ENCODE measurements at regions not wholly inside any gene's neighbourhood (a gene's known extent, or its start where the extent isn't known, plus 50 kb on each side); places are given as distances from the start of the nearest gene placed in this dataset.

DNA sequence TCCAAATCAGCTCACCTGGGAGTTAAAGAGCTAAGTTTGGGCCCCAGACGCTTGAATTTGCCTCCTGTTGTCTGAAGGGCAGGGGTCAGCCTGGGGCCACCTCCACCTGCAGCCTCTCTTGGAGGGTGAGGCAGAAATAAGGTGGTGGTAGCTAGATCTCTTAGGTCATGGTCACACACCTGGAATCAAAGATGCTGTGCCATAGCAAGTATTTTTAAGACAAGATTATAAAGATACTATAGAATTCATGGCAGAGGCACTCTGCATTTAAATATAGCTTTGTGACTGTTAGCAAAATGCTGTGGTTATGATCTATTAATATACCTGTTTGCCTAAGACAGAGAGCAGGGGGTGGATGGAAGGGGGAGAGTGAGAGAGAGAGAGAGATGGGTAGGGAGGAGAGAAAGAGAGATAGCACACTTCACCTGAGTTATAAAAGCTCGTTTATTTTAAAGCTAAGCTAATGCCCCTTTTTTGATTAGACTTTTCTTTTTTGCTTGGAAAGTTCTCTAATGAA lies 242.7 kb downstream of the TMEM182 start (continued):
- no peak for TF ChIP-seq ZNF546 (CRISPR knock-in tag; conservative IDR thresholded peaks at IDR 0.05)

DNA sequence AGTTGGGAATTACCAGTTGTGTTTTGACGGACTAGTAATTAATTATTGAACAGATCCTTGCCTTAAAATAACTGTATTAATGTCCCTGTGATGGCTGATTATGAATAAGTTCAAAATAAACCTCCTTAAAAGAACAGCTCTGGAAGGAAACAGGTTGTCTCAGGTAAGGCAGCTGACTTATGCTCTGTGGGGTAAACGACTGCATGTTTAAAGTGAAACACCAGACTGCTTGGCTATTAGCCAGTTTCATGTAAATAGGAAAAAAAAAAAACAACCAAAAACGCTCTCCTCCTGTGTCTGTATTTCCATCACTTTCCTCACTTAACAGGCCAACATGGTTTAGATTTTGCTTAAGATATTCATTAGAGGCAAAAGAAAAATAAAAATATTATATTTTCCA lies 243.6 kb downstream of the TMEM182 start:
- Histone ChIP-seq H3K79me2 (ENCODE audit: insufficient read depth, low read length) (no peaks in the 10 kb centered on the region), H3K9ac (ENCODE audit: insufficient read depth, low read depth, low read length) (no peak overlapping the region), H3K4me2 (ENCODE audit: low read depth, low read length) (no peak overlapping the region), H3K36me3 (replicated peaks in 1 of 2; ENCODE audit: control insufficient read depth in 1 of 2, insufficient read depth in 2 of 2, low read length in 2 of 2) (no peaks in the 10 kb centered on the region), H3K27ac (ENCODE audit: extremely low read length, insufficient read depth, low read length) (no peak overlapping the region), H3K9me3 (ENCODE audit: low read length) (no peaks in the 10 kb centered on the region), H3K4me1 (ENCODE audit: insufficient read depth, low read length) (no peaks in the 10 kb centered on the region), H2AFZ (ENCODE audit: low read length) (no peak overlapping the region), H3K27me3 (ENCODE audit: control insufficient read depth in 1 of 2, insufficient read depth in 2 of 2, low read length in 2 of 2) (0 out of 5 replicates have a peak, but pooled peaks cover 0 to 15% of the 10 kb centered on the region in 2 experiments), H3K4me3 (replicated peaks in 1 of 3; ENCODE audit: insufficient read depth in 1 of 3, low read depth in 2 of 3, low read length in 3 of 3) (no peak overlapping the region), H4K20me1 (ENCODE audit: insufficient read depth, low read length) (no peaks in the 10 kb centered on the region)
- CTCF ChIA-PET (ENCODE audit: low intra/inter-chr PET ratio, low total read pairs) = no interaction called here
- FAIRE-seq = peak; percentile 8
- intact Hi-C loops (cut with micrococcal nuclease; ENCODE audit: unreplicated experiment) = no loop called here
- 3% methylated on average over 3 of the region's 3 CpGs for WGBS (ENCODE audit: low lambda C conversion rate)
- in situ Hi-C loops (cut with HindIII; ENCODE audit: extremely low pct_ligation_motif_present, low pct_unique_long_range_greater_than_20kb) = no loop called here
- ATAC-seq = no peak
- DNase-seq (ENCODE audit: low spot score) = no peak
- no TSS peak for BruUV-seq (replicated peaks)
- POLR2A ChIA-PET = no interaction called here
- no peak for TF ChIP-seq PRPF4 (IDR thresholded peaks at IDR 0.05; ENCODE audit: low read depth, low read length, poor library complexity, severe bottlenecking)
- TF ChIP-seq ZNF790 (CRISPR knock-in tag; IDR thresholded peaks at IDR 0.05; ENCODE audit: borderline replicate concordance) = no peak
- TF ChIP-seq, protein P1, sequence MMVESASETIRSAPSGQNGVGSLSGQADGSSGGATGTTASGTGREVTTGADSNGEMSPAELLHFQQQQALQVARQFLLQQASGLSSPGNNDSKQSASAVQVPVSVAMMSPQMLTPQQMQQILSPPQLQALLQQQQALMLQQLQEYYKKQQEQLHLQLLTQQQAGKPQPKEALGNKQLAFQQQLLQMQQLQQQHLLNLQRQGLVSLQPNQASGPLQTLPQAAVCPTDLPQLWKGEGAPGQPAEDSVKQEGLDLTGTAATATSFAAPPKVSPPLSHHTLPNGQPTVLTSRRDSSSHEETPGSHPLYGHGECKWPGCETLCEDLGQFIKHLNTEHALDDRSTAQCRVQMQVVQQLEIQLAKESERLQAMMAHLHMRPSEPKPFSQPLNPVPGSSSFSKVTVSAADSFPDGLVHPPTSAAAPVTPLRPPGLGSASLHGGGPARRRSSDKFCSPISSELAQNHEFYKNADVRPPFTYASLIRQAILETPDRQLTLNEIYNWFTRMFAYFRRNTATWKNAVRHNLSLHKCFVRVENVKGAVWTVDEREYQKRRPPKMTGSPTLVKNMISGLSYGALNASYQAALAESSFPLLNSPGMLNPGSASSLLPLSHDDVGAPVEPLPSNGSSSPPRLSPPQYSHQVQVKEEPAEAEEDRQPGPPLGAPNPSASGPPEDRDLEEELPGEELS (CRISPR knock-in tag; IDR thresholded peaks at IDR 0.05) = no peak
- TF ChIP-seq, protein P2, sequence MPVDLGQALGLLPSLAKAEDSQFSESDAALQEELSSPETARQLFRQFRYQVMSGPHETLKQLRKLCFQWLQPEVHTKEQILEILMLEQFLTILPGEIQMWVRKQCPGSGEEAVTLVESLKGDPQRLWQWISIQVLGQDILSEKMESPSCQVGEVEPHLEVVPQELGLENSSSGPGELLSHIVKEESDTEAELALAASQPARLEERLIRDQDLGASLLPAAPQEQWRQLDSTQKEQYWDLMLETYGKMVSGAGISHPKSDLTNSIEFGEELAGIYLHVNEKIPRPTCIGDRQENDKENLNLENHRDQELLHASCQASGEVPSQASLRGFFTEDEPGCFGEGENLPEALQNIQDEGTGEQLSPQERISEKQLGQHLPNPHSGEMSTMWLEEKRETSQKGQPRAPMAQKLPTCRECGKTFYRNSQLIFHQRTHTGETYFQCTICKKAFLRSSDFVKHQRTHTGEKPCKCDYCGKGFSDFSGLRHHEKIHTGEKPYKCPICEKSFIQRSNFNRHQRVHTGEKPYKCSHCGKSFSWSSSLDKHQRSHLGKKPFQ (CRISPR knock-in tag; IDR thresholded peaks at IDR 0.05; ENCODE audit: insufficient replicate concordance) = no peak
- no peak for TF ChIP-seq KDM2A (CRISPR knock-in tag; IDR thresholded peaks at IDR 0.05; ENCODE audit: borderline replicate concordance, low read depth)
- TF ChIP-seq ZNF484 (CRISPR knock-in tag; IDR thresholded peaks at IDR 0.05; ENCODE audit: borderline replicate concordance, low read depth) = no peak
- TF ChIP-seq, protein P3, sequence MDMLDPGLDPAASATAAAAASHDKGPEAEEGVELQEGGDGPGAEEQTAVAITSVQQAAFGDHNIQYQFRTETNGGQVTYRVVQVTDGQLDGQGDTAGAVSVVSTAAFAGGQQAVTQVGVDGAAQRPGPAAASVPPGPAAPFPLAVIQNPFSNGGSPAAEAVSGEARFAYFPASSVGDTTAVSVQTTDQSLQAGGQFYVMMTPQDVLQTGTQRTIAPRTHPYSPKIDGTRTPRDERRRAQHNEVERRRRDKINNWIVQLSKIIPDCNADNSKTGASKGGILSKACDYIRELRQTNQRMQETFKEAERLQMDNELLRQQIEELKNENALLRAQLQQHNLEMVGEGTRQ (IDR thresholded peaks at IDR 0.05; ENCODE audit: low read depth, low read length) = no peak
- TF ChIP-seq, protein P3 (CRISPR knock-in tag; IDR thresholded peaks at IDR 0.05; ENCODE audit: borderline replicate concordance) = no peak
- TF ChIP-seq, protein P4, sequence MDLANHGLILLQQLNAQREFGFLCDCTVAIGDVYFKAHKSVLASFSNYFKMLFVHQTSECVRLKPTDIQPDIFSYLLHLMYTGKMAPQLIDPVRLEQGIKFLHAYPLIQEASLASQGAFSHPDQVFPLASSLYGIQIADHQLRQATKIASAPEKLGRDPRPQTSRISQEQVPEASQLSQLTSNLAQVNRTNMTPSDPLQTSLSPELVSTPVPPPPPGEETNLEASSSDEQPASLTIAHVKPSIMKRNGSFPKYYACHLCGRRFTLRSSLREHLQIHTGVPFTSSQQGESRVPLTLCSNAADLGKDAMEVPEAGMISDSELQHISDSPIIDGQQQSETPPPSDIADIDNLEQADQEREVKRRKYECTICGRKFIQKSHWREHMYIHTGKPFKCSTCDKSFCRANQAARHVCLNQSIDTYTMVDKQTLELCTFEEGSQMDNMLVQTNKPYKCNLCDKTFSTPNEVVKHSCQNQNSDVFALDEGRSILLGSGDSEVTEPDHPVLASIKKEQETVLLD (CRISPR knock-in tag; IDR thresholded peaks at IDR 0.05; ENCODE audit: low read depth) = no peak
- TF ChIP-seq ESRRA (CRISPR knock-in tag; IDR thresholded peaks at IDR 0.05; ENCODE audit: low read depth) = no peak
- TF ChIP-seq, protein P5, sequence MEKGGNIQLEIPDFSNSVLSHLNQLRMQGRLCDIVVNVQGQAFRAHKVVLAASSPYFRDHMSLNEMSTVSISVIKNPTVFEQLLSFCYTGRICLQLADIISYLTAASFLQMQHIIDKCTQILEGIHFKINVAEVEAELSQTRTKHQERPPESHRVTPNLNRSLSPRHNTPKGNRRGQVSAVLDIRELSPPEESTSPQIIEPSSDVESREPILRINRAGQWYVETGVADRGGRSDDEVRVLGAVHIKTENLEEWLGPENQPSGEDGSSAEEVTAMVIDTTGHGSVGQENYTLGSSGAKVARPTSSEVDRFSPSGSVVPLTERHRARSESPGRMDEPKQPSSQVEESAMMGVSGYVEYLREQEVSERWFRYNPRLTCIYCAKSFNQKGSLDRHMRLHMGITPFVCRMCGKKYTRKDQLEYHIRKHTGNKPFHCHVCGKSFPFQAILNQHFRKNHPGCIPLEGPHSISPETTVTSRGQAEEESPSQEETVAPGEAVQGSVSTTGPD (CRISPR knock-in tag; IDR thresholded peaks at IDR 0.05) = no peak
